ENCODE measurements at regions not wholly inside any gene's neighbourhood (a gene's known extent, or its start where the extent isn't known, plus 50 kb on each side); places are given as distances from the start of the nearest gene placed in this dataset.

- TF ChIP-seq EZH2 (IDR thresholded peaks at IDR 0.05; ENCODE audit: borderline replicate concordance, low read depth, low read length, severe bottlenecking) (no peak), CTCF (IDR thresholded peaks at IDR 0.05; ENCODE audit: borderline replicate concordance, extremely low read depth, low read length, poor library complexity, severe bottlenecking) (no peak)
Measured at GRCh38 chr14:43041207-43041606, 1434.5 kb downstream of the LRFN5 start.

All from DND-41 (cell line).